ENCODE measurements at regions not wholly inside any gene's neighbourhood (a gene's known extent, or its start where the extent isn't known, plus 50 kb on each side); places are given as distances from the start of the nearest gene placed in this dataset.

GRCh38 chr6:166024252-166024651 lies 143.4 kb downstream of the TBXT start:
- H3K4me2 ChIP-seq (ENCODE audit: low read length) = no peak overlapping the region
- H3K9me3 ChIP-seq (ENCODE audit: insufficient read depth, low read length) = no peaks in the 10 kb centered on the region
- H3K4me1 ChIP-seq (ENCODE audit: low read length) = no peaks in the 10 kb centered on the region
- no peak overlapping the region for H2AFZ ChIP-seq (ENCODE audit: low read depth, low read length)
- H3K9ac ChIP-seq (ENCODE audit: low read length) = no peak overlapping the region
- TF ChIP-seq CTCF (IDR thresholded peaks at IDR 0.05; ENCODE audit: low read depth, low read length) (no peak), EZH2phosphoT487 (IDR thresholded peaks at IDR 0.05; ENCODE audit: low read depth) (no peak)
- no peaks in the 10 kb centered on the region for H4K20me1 ChIP-seq (ENCODE audit: insufficient read depth, low read length)
- no peaks in the 10 kb centered on the region for H3K79me2 ChIP-seq (ENCODE audit: low read length)
- H3K27ac ChIP-seq (ENCODE audit: low read length) = no peak overlapping the region
- no peak overlapping the region for H3K4me3 ChIP-seq (ENCODE audit: low read length)
- no peaks in the 10 kb centered on the region for H3K27me3 ChIP-seq (ENCODE audit: low read depth, low read length)
- no peaks in the 10 kb centered on the region for H3K36me3 ChIP-seq (replicated peaks; ENCODE audit: low read depth, low read length)

GRCh38 chr6:166023273-166023989 lies 144.2 kb downstream of the TBXT start:
- Histone ChIP-seq H3K79me2 (ENCODE audit: low read length) (no peaks in the 10 kb centered on the region), H3K9me3 (ENCODE audit: insufficient read depth, low read length) (no peaks in the 10 kb centered on the region), H3K27me3 (ENCODE audit: low read depth, low read length) (no peaks in the 10 kb centered on the region), H3K4me3 (ENCODE audit: low read length) (no peak overlapping the region), H3K9ac (ENCODE audit: low read length) (no peak overlapping the region), H2AFZ (ENCODE audit: low read depth, low read length) (no peak overlapping the region), H4K20me1 (ENCODE audit: insufficient read depth, low read length) (no peaks in the 10 kb centered on the region), H3K4me1 (ENCODE audit: low read length) (no peaks in the 10 kb centered on the region), H3K36me3 (replicated peaks; ENCODE audit: low read depth, low read length) (no peaks in the 10 kb centered on the region), H3K27ac (ENCODE audit: low read length) (no peak overlapping the region), H3K4me2 (ENCODE audit: low read length) (no peak overlapping the region)
- TF ChIP-seq CTCF (IDR thresholded peaks at IDR 0.05; ENCODE audit: low read depth, low read length) = no peak

DNA sequence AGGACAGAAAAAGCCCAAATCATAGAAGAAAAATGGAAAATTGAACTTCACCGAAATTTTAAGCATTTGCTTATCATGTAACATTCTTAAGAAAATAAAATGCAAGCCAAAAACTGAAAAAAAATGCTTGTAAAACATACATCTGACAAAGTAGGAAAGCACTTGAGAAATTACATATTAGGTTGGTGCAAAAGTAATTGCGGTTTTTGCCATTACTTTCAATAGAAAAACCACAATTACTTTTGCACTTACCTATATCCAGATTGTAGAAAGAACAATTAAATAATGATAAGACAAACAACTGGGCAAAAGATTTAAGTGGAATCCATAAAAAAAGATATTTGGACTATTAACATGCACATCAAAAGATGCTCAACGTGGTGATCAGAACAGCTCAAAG lies 146.2 kb downstream of the TBXT start:
- Histone ChIP-seq H3K9me3 (ENCODE audit: insufficient read depth, low read length) (no peaks in the 10 kb centered on the region), H3K9ac (ENCODE audit: low read length) (no peak overlapping the region), H3K79me2 (ENCODE audit: low read length) (no peaks in the 10 kb centered on the region), H3K4me3 (ENCODE audit: low read length) (no peak overlapping the region), H3K4me2 (ENCODE audit: low read length) (no peak overlapping the region), H3K27me3 (ENCODE audit: low read depth, low read length) (no peaks in the 10 kb centered on the region), H2AFZ (ENCODE audit: low read depth, low read length) (no peak overlapping the region), H3K27ac (ENCODE audit: low read length) (no peak overlapping the region), H4K20me1 (ENCODE audit: insufficient read depth, low read length) (no peaks in the 10 kb centered on the region), H3K36me3 (replicated peaks; ENCODE audit: low read depth, low read length) (no peaks in the 10 kb centered on the region), H3K4me1 (ENCODE audit: low read length) (no peaks in the 10 kb centered on the region)
- no peak for TF ChIP-seq CTCF (IDR thresholded peaks at IDR 0.05; ENCODE audit: low read depth, low read length)
- TF ChIP-seq EZH2phosphoT487 (IDR thresholded peaks at IDR 0.05; ENCODE audit: low read depth) = no peak

DNA sequence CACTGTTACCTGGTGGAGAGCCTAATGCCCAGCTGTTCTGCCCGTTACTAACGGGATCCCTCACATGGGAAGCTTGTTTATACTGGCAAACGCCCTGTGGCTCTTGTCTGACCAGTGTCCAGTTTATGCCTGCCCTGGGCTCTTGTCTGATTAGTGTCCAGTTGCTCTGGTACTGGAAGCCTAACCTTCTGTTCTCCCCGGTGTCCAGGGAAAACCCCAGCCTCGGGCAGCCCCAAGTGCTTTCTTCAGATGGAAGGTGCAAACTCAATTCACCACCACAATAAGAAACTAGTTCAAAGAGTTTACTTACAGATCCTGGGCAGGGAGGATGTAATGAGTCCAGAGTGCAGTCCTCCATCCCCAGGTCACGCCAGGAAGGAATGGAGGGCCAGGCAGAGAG lies 148.4 kb downstream of the TBXT start:
- TF ChIP-seq CTCF (IDR thresholded peaks at IDR 0.05; ENCODE audit: low read depth, low read length) = no peak
- TF ChIP-seq EZH2phosphoT487 (IDR thresholded peaks at IDR 0.05; ENCODE audit: low read depth) = no peak
- no peaks in the 10 kb centered on the region for H3K27me3 ChIP-seq (ENCODE audit: low read depth, low read length)
- no peaks in the 10 kb centered on the region for H4K20me1 ChIP-seq (ENCODE audit: insufficient read depth, low read length)
- no peaks in the 10 kb centered on the region for H3K4me1 ChIP-seq (ENCODE audit: low read length)
- H3K9me3 ChIP-seq (ENCODE audit: insufficient read depth, low read length) = no peaks in the 10 kb centered on the region
- H3K79me2 ChIP-seq (ENCODE audit: low read length) = no peaks in the 10 kb centered on the region
- no peak overlapping the region for H2AFZ ChIP-seq (ENCODE audit: low read depth, low read length)
- H3K36me3 ChIP-seq (replicated peaks; ENCODE audit: low read depth, low read length) = no peaks in the 10 kb centered on the region
- H3K27ac ChIP-seq (ENCODE audit: low read length) = no peak overlapping the region
- no peak overlapping the region for H3K4me2 ChIP-seq (ENCODE audit: low read length)
- no peak overlapping the region for H3K4me3 ChIP-seq (ENCODE audit: low read length)
- no peak overlapping the region for H3K9ac ChIP-seq (ENCODE audit: low read length)

All from OCI-LY3 (cell line).